GM23248 (cell line): ENCODE measurements at regions not wholly inside any gene's neighbourhood (a gene's known extent, or its start where the extent isn't known, plus 50 kb on each side); places are given as distances from the start of the nearest gene placed in this dataset.

Source experiments
- DNase-seq: peaks from one replicate; pipeline ENCODE4 v3.0.0-alpha.2; 2015
- H2AFZ ChIP-seq: fragments of 200-600 bp; sonication (generic); 2 replicates; pipeline ENCODE4 v1.6.1; 2016; ENCODE audit warnings: antibody characterized with exemption
- H3F3A ChIP-seq: fragments of 200-600 bp; sonication (generic); 2 replicates; pipeline ENCODE4 v1.6.1; 2016; ENCODE audit warnings: mild to moderate bottlenecking, antibody characterized with exemption, mixed run types; ENCODE audit not compliant: insufficient read depth
- H3K27ac ChIP-seq: fragments of 200-600 bp; sonication (generic); 2 replicates; pipeline ENCODE4 v1.5.1; 2016; ENCODE audit warnings: mild to moderate bottlenecking
- H3K27me3 ChIP-seq: fragments of 200-600 bp; sonication (generic); replicated peaks from 2 replicates; pipeline ENCODE4 v1.6.1; 2016; ENCODE audit warnings: mild to moderate bottlenecking; ENCODE audit not compliant: insufficient read depth
- H3K36me3 ChIP-seq: fragments of 200-600 bp; sonication (generic); 2 replicates; pipeline ENCODE4 v1.6.1; 2016; ENCODE audit warnings: low read depth, mild to moderate bottlenecking
- H3K4me1 ChIP-seq: fragments of 200-600 bp; sonication (generic); 2 replicates; pipeline ENCODE4 v1.6.1; 2016; ENCODE audit warnings: mild to moderate bottlenecking; ENCODE audit not compliant: insufficient read depth
- H3K4me2 ChIP-seq: fragments of 200-600 bp; sonication (generic); one replicate; pipeline ENCODE4 v1.6.1; 2016; ENCODE audit warnings: mild to moderate bottlenecking; ENCODE audit not compliant: unreplicated experiment
- H3K4me3 ChIP-seq: fragments of 200-600 bp; sonication (generic); 2 replicates; pipeline ENCODE4 v1.5.1; 2016; ENCODE audit warnings: mild to moderate bottlenecking
- H3K79me2 ChIP-seq: fragments of 200-600 bp; sonication (generic); 2 replicates; pipeline ENCODE4 v1.6.1; 2016; ENCODE audit warnings: mild to moderate bottlenecking; ENCODE audit not compliant: insufficient read depth
- H3K9ac ChIP-seq: fragments of 200-600 bp; sonication (generic); 2 replicates; pipeline ENCODE4 v1.6.1; 2016; ENCODE audit warnings: mild to moderate bottlenecking
- H3K9me2 ChIP-seq: fragments of 200-600 bp; sonication (generic); 2 replicates; pipeline ENCODE4 v1.6.1; 2016; ENCODE audit warnings: mixed run types, mild to moderate bottlenecking, moderate library complexity; ENCODE audit not compliant: insufficient read depth
- H3K9me3 ChIP-seq: fragments of 200-600 bp; sonication (generic); one replicate; pipeline ENCODE4 v1.6.1; 2017; ENCODE audit warnings: low read depth
- H4K20me1 ChIP-seq: fragments of 200-600 bp; sonication (generic); 2 replicates; pipeline ENCODE4 v1.6.0; 2016; ENCODE audit not compliant: insufficient read depth
- EZH2 ChIP-seq: fragments of 200-600 bp; sonication (generic); IDR thresholded peaks from 2 replicates; pipeline ENCODE4 v1.6.1; 2018; ENCODE audit warnings: antibody characterized with exemption, mild to moderate bottlenecking; ENCODE audit not compliant: insufficient read depth, poor library complexity, severe bottlenecking
- EZH2phosphoT487 ChIP-seq: fragments of 200-600 bp; sonication (generic); IDR thresholded peaks from 2 replicates; pipeline ENCODE4 v1.6.1; 2018; ENCODE audit warnings: antibody characterized with exemption, moderate library complexity, mild to moderate bottlenecking, low read depth; ENCODE audit not compliant: insufficient read depth
- WGBS, 2 experiments: methylation state at CpG; one replicate each; pipeline ENCODE4 v1.1.6; 2015 to 2017; ENCODE audit warnings: low lambda C conversion rate in 2 of 2, low coverage in 1 of 2; ENCODE audit errors: missing lambda C conversion rate in 2 of 2; 5-methylcytosine and 5-hydroxymethylcytosine counted together
- in situ Hi-C: fragments of 300-500 bp; cut with MboI; formaldehyde crosslinking; loops from 2 replicates; pipeline ENCODE4 v1.15.0; 2020

GRCh38 chr3:29091599-29092189 is 189.2 kb upstream of the RBMS3 start:
- Histone ChIP-seq H3K4me3 (no peak overlapping the region), H3K9me2 (no peaks in the 10 kb centered on the region), H3K4me2 (no peak overlapping the region), H3K4me1 (no peaks in the 10 kb centered on the region), H4K20me1 (no peaks in the 10 kb centered on the region), H2AFZ (no peak overlapping the region), H3K79me2 (no peaks in the 10 kb centered on the region), H3K27me3 (no peaks in the 10 kb centered on the region), H3K9me3 (no peaks in the 10 kb centered on the region), H3K9ac (no peak overlapping the region), H3K36me3 (no peaks in the 10 kb centered on the region), H3F3A (no peaks in the 10 kb centered on the region), H3K27ac (no peak overlapping the region)
- TF ChIP-seq EZH2 (no peak), EZH2phosphoT487 (no peak)
- in situ Hi-C loops, result no loop called here
- no peak for DNase-seq
- WGBS, 2 experiments, result 76 to 87% methylated on average over 2 of the region's 2 CpGs

DNA sequence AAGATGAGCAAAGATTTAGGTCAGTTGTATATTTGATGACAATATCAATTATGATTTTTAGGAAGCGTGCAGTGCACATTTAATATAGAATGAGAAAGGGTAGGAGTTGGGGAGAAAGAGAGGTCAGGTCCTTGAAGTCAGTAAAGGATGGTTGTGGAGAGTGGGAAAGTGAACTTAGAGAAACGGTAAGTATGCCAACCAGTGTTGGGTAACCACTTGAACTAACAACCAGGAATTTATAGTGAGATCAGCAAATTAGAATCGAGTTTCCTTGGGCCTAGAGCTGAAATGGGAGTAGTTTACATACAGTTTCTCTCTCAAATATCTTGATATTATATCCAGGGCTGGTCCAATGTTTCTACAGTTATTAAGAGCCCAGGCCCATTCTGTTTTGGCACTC is 188.5 kb upstream of the RBMS3 start:
- DNase-seq, result no peak
- no peak overlapping the region for H3K4me2 ChIP-seq
- H3K79me2 ChIP-seq, result no peaks in the 10 kb centered on the region
- H3K4me3 ChIP-seq, result no peak overlapping the region
- H3K27ac ChIP-seq, result no peak overlapping the region
- no peaks in the 10 kb centered on the region for H3K9me2 ChIP-seq
- no peaks in the 10 kb centered on the region for H3K4me1 ChIP-seq
- H3K9ac ChIP-seq, result no peak overlapping the region
- H3K36me3 ChIP-seq, result no peaks in the 10 kb centered on the region; the same call in 1 of the 2 replicates
- no peak for TF ChIP-seq EZH2phosphoT487
- no peak for TF ChIP-seq EZH2
- H4K20me1 ChIP-seq, result no peaks in the 10 kb centered on the region
- no peaks in the 10 kb centered on the region for H3F3A ChIP-seq
- H3K27me3 ChIP-seq, result no peaks in the 10 kb centered on the region
- in situ Hi-C loops, result no loop called here
- 40 to 42% methylated on average over 3 of the region's 3 CpGs for WGBS, 2 experiments
- H2AFZ ChIP-seq, result no peak overlapping the region
- H3K9me3 ChIP-seq, result no peaks in the 10 kb centered on the region

GRCh38 chr3:29099296-29099695 is 181.6 kb upstream of the RBMS3 start:
- TF ChIP-seq EZH2phosphoT487 (no peak), EZH2 (no peak)
- H2AFZ ChIP-seq, result no peak overlapping the region
- no peak overlapping the region for H3K4me3 ChIP-seq
- WGBS, 2 experiments, result 56 to 65% methylated on average over 3 of the region's 3 CpGs
- H3K9ac ChIP-seq, result no peak overlapping the region
- H3K27ac ChIP-seq, result no peak overlapping the region
- DNase-seq, result no peak
- H3F3A ChIP-seq, result no peaks in the 10 kb centered on the region
- no peak overlapping the region for H3K4me2 ChIP-seq
- H3K79me2 ChIP-seq, result no peaks in the 10 kb centered on the region
- no peaks in the 10 kb centered on the region for H3K4me1 ChIP-seq
- no peaks in the 10 kb centered on the region; the same call in 1 of the 2 replicates for H3K36me3 ChIP-seq
- no peaks in the 10 kb centered on the region for H3K9me2 ChIP-seq
- no peaks in the 10 kb centered on the region for H3K27me3 ChIP-seq
- H3K9me3 ChIP-seq, result no peaks in the 10 kb centered on the region
- in situ Hi-C loops, result no loop called here
- H4K20me1 ChIP-seq, result no peaks in the 10 kb centered on the region

DNA sequence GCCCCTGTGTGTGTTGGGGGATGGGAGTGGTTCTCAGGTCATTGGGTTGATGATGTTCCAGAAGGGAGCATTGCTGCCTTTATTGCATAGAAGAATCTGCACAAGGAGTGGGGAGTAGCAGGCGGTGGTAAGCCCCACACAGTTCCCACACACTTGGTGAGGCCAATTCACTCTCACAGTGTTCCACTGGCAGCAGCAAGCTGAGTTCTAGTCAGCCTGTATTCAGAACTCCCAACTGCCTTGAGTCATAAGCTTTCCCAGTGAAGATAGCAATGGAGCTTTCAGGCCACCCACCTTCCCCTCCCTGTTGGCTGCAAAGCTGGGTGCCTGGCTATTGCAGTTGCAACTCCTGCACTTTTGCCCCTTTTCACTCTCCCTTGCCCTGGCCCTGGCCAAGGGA is 181.1 kb upstream of the RBMS3 start:
- Histone ChIP-seq H3K4me3 (no peak overlapping the region), H3K36me3 (no peaks in the 10 kb centered on the region; the same call in 1 of the 2 replicates), H3K79me2 (no peaks in the 10 kb centered on the region), H3K4me2 (no peak overlapping the region), H3K27me3 (no peaks in the 10 kb centered on the region), H3K9me3 (no peaks in the 10 kb centered on the region), H3K9ac (no peak overlapping the region), H4K20me1 (no peaks in the 10 kb centered on the region), H3K27ac (no peak overlapping the region), H3F3A (no peaks in the 10 kb centered on the region), H3K4me1 (no peaks in the 10 kb centered on the region), H2AFZ (no peak overlapping the region), H3K9me2 (no peaks in the 10 kb centered on the region)
- 35 to 67% methylated on average over 1 of the region's 1 CpG for WGBS, 2 experiments
- in situ Hi-C loops, result no loop called here
- peak; percentile 5 for DNase-seq
- no peak for TF ChIP-seq EZH2

DNA sequence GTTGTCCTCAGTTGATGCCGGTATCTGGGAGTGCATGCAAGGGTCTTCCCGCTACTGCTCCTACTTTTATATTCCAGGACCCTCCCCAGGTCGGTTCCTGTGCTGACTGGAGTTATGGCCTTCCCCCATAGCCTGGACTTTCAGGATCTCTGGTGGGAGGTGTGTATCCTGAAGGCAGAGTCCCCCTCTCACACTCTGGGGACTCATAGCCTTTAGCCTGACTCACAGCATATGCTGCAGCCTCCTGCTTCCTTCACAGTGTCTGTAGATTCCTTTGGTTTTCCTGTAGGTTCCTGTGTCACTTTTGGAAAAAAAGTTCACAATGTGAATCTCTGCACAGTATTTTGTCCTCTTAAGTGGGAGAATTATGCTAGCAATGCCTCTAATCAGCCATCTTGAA is 180.6 kb upstream of the RBMS3 start:
- in situ Hi-C loops, result no loop called here
- no peaks in the 10 kb centered on the region for H3K79me2 ChIP-seq
- H3K9me3 ChIP-seq, result no peaks in the 10 kb centered on the region
- no peak overlapping the region for H3K4me2 ChIP-seq
- DNase-seq, result peak; percentile 3
- no peak overlapping the region for H3K4me3 ChIP-seq
- H3K4me1 ChIP-seq, result no peaks in the 10 kb centered on the region
- no peak overlapping the region for H2AFZ ChIP-seq
- no peaks in the 10 kb centered on the region for H4K20me1 ChIP-seq
- no peaks in the 10 kb centered on the region; the same call in 1 of the 2 replicates for H3K36me3 ChIP-seq
- 80 to 89% methylated on average over 3 of the region's 3 CpGs for WGBS, 2 experiments
- no peak overlapping the region for H3K27ac ChIP-seq
- H3F3A ChIP-seq, result no peaks in the 10 kb centered on the region
- H3K9ac ChIP-seq, result no peak overlapping the region
- H3K27me3 ChIP-seq, result no peaks in the 10 kb centered on the region
- TF ChIP-seq EZH2phosphoT487 (no peak), EZH2 (no peak)
- H3K9me2 ChIP-seq, result no peaks in the 10 kb centered on the region
